Nephron (organoid): ENCODE measurements at regions not wholly inside any gene's neighbourhood (a gene's known extent, or its start where the extent isn't known, plus 50 kb on each side); places are given as distances from the start of the nearest gene placed in this dataset.

Experiments
- H3K27ac Mint-ChIP-seq, 3 experiments: 2 replicates each; pipeline ENCODE4 v1.8.0; 2020; ENCODE audit warnings: mixed read lengths in 3 of 3, mild to moderate bottlenecking in 2 of 3, moderate library complexity in 1 of 3
- H3K27me3 Mint-ChIP-seq: 2 replicates; pipeline ENCODE4 v1.8.0; 2021; ENCODE audit warnings: low read depth, mild to moderate bottlenecking, moderate library complexity, mixed read lengths
- H3K36me3 Mint-ChIP-seq: 2 replicates; pipeline ENCODE4 v1.8.0; 2020; ENCODE audit warnings: low read depth, mixed read lengths
- H3K4me1 Mint-ChIP-seq: 2 replicates; pipeline ENCODE4 v1.8.0; 2020; ENCODE audit warnings: mixed read lengths
- H3K4me3 Mint-ChIP-seq, 3 experiments: 2 replicates each; pipeline ENCODE4 v1.8.0; 2020; ENCODE audit warnings: mild to moderate bottlenecking in 3 of 3, mixed read lengths in 3 of 3, moderate library complexity in 2 of 3
- H3K9me3 Mint-ChIP-seq: 2 replicates; pipeline ENCODE4 v1.8.0; 2020; ENCODE audit warnings: mixed read lengths
- TF ChIP-seq, protein P1 (sequence below), 3 experiments: fragments of 200-600 bp; sonication (generic); IDR thresholded peaks; one replicate each; pipeline ENCODE4 v1.5.0; 2021; ENCODE audit warnings: antibody characterized with exemption in 3 of 3; ENCODE audit not compliant: unreplicated experiment in 3 of 3

DNA sequence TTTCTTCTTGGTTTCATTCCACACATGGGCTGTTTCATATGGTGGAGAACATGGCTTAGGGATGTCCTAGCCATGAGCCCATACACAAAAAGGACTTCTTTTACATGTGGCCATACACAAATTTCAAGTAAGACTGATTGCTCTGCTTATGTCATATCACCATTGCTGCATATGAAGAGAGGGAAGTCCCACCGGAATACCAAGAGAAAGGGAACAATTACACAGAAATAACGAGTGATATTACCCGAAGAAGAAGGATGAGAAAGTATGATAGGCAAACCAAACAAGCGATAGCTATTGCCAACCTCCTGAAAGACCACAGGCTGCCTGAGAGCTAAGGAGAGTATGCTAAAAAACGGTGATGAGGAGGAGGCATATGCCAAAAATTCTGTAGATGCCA, 70.5 kb upstream of the TNFRSF21 start:
- H3K9me3 Mint-ChIP-seq = no peaks in the 10 kb centered on the region

DNA sequence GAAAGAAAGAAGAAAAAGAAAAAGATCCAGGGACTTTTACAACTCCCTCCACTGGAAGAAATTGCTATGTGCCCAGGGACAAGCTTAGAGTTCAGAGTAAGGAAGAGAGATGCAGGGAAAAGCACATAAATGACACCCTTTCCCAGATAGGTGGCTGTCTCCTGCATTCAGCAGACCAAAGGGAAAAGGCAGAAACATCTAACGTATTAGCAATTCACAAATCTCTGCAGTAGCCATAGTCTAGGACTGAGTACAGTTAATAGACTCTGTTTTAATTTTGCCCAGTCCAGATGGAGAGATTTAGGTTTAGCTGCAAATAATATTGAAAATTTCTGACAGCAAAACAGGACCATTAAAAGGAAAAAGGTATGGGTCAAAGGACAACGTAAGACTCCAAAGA, 71.3 kb upstream of the TNFRSF21 start:
- Mint-ChIP-seq H3K27me3 (peaks cover 3% of the 10 kb centered on the region), H3K27ac (no peak overlapping the region), H3K4me3 (no peak overlapping the region)

More for the DNA sequence above, 70.5 kb upstream of the TNFRSF21 start:
- Mint-ChIP-seq H3K27me3 (peaks cover 3% of the 10 kb centered on the region), H3K4me3 (no peak overlapping the region), H3K36me3 (no peaks in the 10 kb centered on the region), H3K4me1 (no peaks in the 10 kb centered on the region), H3K27ac (no peak overlapping the region)
- TF ChIP-seq, protein P1, sequence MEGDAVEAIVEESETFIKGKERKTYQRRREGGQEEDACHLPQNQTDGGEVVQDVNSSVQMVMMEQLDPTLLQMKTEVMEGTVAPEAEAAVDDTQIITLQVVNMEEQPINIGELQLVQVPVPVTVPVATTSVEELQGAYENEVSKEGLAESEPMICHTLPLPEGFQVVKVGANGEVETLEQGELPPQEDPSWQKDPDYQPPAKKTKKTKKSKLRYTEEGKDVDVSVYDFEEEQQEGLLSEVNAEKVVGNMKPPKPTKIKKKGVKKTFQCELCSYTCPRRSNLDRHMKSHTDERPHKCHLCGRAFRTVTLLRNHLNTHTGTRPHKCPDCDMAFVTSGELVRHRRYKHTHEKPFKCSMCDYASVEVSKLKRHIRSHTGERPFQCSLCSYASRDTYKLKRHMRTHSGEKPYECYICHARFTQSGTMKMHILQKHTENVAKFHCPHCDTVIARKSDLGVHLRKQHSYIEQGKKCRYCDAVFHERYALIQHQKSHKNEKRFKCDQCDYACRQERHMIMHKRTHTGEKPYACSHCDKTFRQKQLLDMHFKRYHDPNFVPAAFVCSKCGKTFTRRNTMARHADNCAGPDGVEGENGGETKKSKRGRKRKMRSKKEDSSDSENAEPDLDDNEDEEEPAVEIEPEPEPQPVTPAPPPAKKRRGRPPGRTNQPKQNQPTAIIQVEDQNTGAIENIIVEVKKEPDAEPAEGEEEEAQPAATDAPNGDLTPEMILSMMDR (IDR thresholded peaks at IDR 0.05; ENCODE audit: unreplicated experiment in 3 of 3) = no peak

DNA sequence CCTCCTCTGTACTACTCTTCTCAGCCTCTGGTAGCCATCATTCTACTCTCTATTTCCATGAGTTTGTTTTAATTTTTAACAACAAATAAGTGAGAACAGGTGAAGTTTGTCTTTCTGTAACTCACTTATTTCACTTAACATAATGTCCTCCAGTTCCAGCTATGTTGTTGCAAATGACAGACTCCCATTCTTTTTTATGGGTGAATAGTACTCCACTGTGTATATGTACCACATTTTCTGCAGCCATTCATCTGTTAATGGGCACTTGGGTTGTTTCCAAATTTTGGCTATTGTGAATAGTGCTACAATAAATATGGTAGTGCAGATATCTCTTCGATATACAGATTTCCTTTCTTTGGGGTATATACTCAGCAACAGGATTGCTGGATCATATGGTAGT, 73.7 kb upstream of the TNFRSF21 start:
- no peaks in the 10 kb centered on the region for H3K4me1 Mint-ChIP-seq
- H3K27me3 Mint-ChIP-seq = peaks cover 3% of the 10 kb centered on the region
- no peak overlapping the region for H3K4me3 Mint-ChIP-seq
- TF ChIP-seq, protein P1 (IDR thresholded peaks at IDR 0.05; ENCODE audit: unreplicated experiment in 3 of 3) = no peak
- H3K27ac Mint-ChIP-seq = no peak overlapping the region
- H3K9me3 Mint-ChIP-seq = peaks cover 4% of the 10 kb centered on the region
- H3K36me3 Mint-ChIP-seq = no peaks in the 10 kb centered on the region

More for the DNA sequence above, 71.3 kb upstream of the TNFRSF21 start:
- TF ChIP-seq, protein P1 (IDR thresholded peaks at IDR 0.05; ENCODE audit: unreplicated experiment in 3 of 3) = no peak
- no peaks in the 10 kb centered on the region for H3K36me3 Mint-ChIP-seq
- H3K9me3 Mint-ChIP-seq = no peaks in the 10 kb centered on the region
- no peaks in the 10 kb centered on the region for H3K4me1 Mint-ChIP-seq

DNA sequence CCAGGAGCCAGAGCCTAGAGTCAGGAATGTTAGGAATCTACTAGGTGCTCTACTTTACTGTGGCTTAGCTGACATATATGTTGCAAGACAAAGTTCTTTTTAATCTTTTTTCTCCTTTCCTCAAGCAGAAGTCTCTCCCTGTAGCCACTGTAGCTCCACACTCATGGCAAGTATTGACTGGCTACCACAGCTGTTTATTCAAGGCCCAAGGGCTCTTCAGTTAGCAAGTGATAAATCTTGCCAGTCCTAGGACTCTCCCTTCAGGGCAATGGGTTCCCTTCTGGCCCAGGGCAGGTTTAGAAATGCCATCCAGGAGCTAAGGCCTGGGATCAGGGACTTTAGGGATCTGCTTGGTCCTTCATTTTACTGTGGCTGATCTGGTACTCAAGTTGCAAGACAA, 82.0 kb upstream of the TNFRSF21 start:
- Mint-ChIP-seq H3K4me3 (no peak overlapping the region), H3K27me3 (peaks cover 5% of the 10 kb centered on the region), H3K9me3 (peaks cover 28% of the 10 kb centered on the region), H3K27ac (no peak overlapping the region), H3K4me1 (peaks cover 4% of the 10 kb centered on the region), H3K36me3 (peaks cover 10% of the 10 kb centered on the region)
- TF ChIP-seq, protein P1 (IDR thresholded peaks at IDR 0.05; ENCODE audit: unreplicated experiment in 3 of 3) = no peak

DNA sequence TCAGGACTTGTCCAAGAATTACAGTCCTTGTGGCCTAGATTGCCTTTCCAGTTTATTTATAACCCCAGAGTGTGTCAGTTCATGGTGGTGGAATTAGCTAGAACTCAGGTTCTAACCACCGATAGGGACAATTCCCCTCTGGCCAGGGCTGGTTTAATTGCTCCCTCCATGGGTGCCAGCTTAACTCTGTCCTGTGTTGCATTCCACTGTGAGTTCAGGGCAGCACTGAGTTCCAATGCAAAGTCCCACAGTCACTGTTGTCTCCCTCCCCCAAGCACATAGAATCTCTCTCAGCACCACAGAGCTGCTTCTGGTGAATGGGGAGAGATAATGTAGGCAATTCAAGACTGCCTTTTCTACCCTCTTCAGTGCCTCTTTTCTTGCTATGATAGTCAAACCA, 82.5 kb upstream of the TNFRSF21 start:
- peaks cover 10% of the 10 kb centered on the region for H3K36me3 Mint-ChIP-seq
- TF ChIP-seq, protein P1 (IDR thresholded peaks at IDR 0.05; ENCODE audit: unreplicated experiment in 3 of 3) = no peak
- H3K4me3 Mint-ChIP-seq = no peak overlapping the region
- H3K27ac Mint-ChIP-seq = no peak overlapping the region
- H3K4me1 Mint-ChIP-seq = peaks cover 4% of the 10 kb centered on the region
- H3K27me3 Mint-ChIP-seq = peaks cover 5% of the 10 kb centered on the region
- H3K9me3 Mint-ChIP-seq = peaks cover 25% of the 10 kb centered on the region

DNA sequence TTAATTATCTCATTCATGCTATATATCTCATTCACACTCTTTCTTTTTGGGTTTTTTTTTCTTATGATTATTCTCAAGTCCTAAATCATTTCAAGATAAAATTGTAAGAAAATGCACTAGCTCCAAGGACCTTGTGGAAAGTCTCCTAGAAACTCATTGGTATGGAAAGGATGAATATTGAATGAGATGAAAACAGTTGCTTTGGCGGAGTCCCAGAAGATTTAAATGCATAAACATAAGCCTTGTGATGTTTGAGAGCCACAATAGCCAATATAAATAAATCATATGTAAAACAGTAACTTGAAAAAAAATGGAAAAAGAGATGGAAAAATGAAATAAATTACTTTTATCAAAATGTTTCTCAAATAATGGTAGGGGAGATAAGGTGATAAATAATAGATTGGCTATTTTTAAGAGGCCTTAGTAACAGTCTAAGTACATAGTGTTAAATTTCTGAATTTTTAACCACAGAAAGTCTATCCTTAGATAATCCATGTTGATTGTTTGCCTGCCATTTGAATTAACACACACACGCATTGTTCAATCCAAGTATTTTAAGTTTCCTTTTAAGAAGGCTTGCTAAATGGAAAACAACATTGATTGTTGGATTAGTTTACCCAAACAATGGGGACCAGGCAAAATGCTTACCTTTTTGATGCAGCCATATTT, 81.1 kb upstream of the CD2AP start:
- Mint-ChIP-seq H3K4me3 (no peak overlapping the region), H3K9me3 (peaks cover 5% of the 10 kb centered on the region), H3K27ac (no peak overlapping the region), H3K27me3 (peaks cover 2% of the 10 kb centered on the region), H3K36me3 (peaks cover 2% of the 10 kb centered on the region), H3K4me1 (peaks cover 4% of the 10 kb centered on the region)
- TF ChIP-seq, protein P1 (IDR thresholded peaks at IDR 0.05; ENCODE audit: unreplicated experiment in 3 of 3) = no peak
